ENCODE measurements at regions not wholly inside any gene's neighbourhood (a gene's known extent, or its start where the extent isn't known, plus 50 kb on each side); places are given as distances from the start of the nearest gene placed in this dataset.
"Not testable (repeated sequence)": the region's sequence is repeated elsewhere in the genome, so short reads cannot be mapped to it uniquely, and the experiment has no call there.

DNA sequence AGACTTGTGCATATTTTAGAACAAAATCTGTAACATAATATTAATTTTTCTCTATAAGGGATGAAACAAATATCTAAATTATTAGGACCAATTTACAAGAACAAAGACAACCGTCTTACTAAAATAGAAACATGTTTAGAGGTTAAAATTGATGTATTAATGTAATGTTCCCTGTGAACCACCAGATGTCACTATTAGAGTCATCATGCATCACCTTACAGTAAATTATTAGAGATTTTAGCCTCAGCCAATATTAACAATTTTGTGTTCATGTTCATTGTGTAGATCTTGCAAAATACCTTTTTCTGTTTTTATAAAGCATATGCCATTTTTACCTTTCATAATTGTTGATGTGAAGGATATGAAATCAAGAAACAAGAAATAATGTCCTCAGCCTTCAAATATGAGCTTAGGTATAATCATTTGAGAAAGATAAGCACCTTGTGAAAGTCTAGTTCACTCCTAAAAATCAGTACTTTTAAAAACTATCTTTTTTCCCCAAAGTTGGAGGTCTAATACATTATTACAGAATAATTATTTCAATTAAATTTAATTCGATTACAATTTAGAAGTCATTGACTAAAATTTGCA, 344.3 kb upstream of the KCNH7 start:
- DNase-seq: peak; percentile 6

GRCh38 chr2:163177592-163177991, 339.0 kb upstream of the KCNH7 start:
- DNase-seq: no peak

DNA sequence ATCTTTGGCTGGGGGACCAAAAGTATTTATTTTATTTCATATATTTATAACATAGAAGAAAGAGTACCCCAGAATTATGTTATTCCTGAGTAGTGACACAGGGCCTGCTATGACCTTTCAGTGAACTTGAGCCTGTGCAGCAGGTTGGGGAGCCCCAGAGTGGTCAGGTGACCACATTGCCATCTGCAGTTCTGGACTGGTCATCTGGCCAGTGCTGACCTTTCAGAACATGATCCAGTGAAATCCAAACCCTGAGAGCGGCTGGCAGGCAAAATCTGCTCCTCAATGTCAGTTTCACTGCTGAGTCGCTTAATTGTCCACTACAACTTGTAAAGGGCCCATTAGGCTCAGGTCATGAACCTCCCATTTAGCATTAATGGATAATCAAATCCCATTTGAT, 336.7 kb upstream of the KCNH7 start:
- DNase-seq: no peak

DNA sequence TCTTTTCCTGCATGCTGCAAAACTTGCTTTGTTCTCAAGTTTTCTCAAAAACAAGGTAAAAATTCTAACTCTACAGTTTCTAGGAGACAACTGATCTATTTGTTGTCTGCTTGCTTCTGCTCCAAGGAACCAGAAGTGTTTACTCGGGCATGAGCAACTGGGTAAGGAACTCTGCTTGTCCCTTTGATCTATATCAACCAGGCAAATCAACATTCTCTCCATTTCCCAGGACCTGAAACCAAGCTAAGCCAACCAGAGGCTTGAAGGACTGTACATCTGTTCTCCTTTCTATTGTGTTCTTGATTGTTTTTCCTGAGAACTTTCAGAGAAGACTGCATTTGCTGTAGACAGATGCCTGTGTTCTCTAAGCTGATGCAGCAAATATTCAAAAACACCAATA, 335.0 kb upstream of the KCNH7 start:
- no peak for DNase-seq

- no peak for DNase-seq
These were observed 333.4 kb upstream of the KCNH7 start for GRCh38 chr2:163171786-163172530.

GRCh38 chr2:163157891-163158496, 319.4 kb upstream of the KCNH7 start:
- DNase-seq: no peak

DNA sequence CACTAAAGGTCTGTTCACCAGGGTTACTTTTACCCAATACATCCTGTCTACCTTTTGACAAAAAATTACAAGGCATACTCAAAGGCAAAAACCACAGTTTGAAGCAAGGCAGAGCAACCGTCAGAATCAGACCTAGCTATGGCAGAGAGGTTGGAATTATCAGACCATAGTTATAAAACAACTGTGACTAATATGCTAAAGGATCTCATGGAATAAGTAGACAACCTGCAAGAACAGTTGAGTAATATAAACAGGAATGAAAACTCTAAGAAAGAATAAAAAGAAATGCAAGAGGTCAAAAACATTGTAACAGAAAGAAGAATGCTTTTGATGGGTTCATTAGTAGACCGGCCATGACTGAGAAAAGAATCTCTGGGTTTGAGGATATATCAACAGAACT, 318.8 kb upstream of the KCNH7 start:
- no peak for DNase-seq

DNA sequence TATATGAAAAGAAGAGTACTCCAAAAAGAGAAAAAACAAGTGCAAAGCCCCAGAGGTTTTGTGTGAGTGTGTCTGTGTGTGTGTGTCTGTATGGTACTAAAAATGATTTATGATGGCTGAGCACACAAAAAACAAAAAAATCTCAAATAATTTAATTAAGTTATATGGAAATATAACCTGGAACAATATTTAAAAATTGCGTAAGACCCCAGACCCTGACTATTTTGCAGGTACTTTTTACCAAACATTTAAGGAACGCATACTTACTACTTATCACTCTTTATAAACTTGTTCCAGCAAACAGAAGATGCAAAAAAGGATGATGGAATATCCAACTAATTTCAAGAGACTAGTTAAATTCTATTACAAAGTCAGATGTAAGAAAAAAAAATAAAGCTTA, 317.4 kb upstream of the KCNH7 start:
- no peak for DNase-seq

DNA sequence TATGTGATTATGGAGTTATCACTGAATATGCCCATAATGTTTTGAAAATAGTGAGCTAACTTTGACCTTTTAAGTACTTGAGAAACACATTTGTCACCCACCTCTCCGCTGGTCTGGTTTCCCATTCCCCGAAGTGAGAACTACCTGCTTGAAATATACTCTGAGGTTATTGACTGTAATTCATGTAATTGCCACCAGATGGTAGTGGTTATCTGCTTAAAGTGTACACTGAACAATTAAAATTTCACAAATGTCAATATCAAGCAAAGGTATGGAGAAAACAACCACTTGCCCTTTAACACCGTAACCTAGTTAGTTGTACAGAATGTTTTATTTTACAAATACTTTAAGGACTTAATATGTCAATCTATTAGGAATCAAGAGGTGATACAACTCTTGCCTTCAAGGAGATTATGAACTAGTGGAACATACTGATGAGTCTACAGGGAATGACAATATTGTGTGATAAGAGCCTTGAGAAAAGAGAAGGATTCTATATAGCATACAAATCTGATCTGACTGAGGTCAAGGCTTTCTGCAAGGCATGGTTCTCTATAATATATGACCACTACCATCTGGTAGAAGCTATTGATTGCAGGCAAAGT, 316.8 kb upstream of the KCNH7 start:
- DNase-seq: peak; percentile 26

- DNase-seq: no peak
These were observed 304.1 kb upstream of the KCNH7 start for GRCh38 chr2:163142618-163143017.

DNA sequence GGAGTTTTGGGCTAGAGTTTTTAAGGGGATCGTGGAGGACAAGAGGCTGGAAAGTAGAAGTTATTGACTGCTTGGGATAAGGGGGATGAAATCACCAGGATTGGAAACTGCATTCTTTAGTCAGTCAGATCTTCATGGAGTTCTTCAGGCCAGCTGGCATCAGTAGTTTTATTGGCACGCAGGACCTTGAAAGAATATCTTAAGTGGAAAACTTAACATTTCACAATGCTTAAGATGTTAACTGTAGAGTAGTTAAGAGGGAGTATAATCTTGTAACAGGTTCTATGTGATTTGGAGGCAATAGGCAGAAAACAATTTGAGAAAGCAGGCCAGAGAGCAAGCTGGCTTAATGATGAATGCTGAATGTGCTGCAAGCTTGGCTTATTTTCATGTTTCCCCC, 300.4 kb upstream of the KCNH7 start:
- DNase-seq: no peak

DNA sequence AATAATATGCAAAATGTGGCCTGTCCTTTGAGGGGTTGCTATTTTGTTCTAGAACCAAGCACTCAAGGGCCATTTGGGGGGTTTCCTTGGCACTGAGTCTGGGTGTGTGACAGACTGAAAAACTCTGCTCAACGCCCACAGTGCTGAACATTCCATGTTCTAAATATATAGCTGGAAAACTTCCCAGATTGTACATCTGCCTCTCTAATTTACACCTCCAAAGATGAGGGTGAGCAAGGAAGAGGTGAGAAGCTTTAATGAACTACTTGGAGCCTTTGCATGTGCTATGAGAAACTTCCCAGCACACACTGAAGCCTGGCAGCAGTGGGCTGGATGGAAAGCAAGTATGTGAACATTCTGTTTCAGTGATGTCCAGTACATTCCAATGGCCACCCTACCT, 296.7 kb upstream of the KCNH7 start:
- no peak for DNase-seq

DNA sequence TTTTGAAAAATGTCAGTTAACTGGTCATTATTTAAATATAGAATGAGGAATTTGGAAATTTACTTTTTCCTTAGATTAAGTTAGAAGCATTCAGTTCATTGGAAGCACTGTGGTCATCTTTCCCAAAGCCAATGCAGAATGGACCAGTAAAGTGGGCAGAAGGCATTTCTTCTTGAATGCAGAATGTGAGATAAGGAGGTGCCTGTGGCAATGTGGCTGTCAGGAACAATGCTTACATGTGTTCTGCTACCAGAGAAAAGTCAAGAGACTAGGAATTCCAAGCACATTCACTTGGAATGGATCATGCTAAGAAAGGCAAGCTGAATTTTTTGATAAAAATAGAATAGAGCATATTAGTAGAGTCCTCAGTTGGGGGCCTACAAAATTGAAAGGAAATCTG, 295.0 kb upstream of the KCNH7 start:
- no peak for DNase-seq

DNA sequence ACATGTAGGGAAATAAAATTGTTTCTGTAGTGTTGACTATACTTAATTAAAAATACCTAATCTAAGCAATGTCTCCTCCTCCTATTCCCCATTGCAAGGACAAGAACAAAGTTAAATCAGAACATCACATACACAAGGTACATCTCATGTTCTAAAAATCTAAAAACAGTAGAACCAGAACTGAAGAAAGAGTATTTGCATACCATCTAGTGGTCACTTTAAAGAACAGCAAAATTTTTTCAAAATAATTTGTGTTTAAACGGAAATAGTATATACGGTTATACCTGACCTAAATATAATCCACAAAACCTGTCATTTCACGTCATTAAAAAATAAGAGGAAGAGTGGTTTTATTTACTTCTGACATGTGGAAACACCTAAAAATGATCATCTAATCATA, 294.3 kb upstream of the KCNH7 start:
- DNase-seq: peak; percentile 7

DNA sequence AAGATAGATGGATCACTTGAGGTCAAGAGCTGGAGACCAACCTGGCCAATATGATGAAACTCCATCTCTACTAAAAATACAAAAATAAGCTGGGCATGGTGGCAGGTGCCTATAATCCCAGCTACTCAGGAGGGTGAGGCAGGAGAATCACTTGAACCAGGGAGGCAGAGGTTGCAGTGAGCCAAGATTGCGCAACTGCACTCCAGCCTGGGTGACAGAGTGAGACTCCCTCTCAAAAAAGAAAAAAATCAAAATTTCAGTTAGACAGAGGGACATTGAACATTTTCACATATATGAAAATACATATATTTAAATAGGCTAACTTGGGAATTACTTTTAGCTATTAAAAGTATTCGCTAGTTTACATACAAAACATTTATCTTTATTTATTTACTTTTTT, 293.6 kb upstream of the KCNH7 start:
- not testable (repeated sequence) for DNase-seq

DNA sequence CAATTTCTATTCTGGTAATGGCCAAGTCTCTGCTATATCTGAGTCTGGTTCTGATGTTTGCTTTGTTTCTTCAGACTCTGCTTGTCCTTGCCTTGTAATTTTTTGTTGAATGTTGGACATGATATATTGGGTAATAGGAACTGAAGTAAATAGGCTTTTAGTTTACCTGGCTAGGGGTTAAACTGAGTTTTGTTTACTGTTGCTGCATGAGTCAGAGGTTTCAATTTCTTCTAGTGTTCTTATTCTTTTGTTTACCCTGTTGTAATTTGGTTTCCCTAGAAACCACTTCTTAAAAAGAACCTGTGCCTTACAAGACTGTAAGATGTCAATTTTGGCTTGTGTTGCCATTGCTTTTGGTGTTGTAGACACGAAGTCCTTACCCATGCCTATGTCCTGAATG, 285.0 kb upstream of the KCNH7 start:
- DNase-seq: no peak

GRCh38 chr2:163122257-163122656, 283.7 kb upstream of the KCNH7 start:
- no peak for DNase-seq

DNA sequence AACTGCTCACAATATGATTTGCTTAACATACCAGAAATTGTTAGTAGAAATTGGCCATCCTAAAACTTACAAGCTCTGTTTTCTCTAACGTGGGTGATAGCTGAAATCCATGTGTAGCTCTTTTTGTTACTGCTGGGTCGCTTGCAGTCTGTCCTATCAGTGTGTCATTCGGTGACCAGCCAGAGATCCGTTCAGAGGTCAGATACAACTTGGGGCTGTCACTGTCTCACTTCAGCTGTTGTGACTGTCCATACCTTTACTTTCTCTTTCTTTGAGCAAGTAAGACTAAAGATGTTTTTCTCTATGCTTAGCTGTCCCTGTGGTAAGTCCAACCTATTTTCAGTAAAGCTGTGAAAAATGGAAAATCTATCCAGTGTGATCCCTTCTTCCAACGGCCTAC, 282.9 kb upstream of the KCNH7 start:
- DNase-seq: no peak

DNA sequence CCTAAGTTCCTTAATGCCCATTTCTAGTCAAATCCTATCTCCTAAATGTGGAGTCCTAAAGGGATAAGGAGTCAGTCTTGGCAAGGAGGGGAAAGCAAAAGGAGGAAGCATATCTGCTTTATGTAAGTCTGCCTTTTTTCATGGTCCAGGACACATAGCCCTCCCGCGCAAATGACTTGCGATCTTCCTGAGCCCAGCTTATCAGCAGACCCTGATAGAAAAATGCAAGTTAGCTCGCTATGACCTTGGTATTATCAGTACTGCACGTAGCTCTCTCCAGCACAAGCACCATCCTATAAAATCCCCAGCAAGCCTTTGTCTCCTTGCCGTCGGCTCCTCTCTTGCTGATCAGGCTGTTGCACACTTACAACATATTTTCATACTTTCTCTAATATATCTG, 281.4 kb upstream of the KCNH7 start:
- no peak for DNase-seq

GRCh38 chr2:163086940-163087339, 248.4 kb upstream of the KCNH7 start:
- no peak for DNase-seq

GRCh38 chr2:163085366-163086024, 246.9 kb upstream of the KCNH7 start:
- DNase-seq: not testable (repeated sequence)

DNA sequence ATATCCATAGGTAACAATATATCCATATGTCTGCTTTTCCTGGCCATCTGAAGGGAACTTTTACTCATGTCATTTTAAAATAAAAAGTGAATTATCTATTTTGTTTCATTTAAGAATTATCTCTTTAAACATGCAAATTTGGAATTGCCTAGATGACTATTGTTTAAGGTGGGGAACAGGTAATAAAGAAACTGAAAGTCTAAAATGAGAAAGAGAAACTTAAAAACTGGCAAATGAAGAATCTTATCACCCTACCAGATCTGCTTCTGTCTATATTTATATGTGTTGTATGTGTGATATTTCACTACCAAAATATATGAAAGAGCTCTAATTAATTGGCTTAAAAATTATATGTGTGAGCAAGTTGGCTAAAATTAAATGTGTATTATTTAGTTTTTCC, 243.2 kb upstream of the KCNH7 start:
- no peak for DNase-seq

DNA sequence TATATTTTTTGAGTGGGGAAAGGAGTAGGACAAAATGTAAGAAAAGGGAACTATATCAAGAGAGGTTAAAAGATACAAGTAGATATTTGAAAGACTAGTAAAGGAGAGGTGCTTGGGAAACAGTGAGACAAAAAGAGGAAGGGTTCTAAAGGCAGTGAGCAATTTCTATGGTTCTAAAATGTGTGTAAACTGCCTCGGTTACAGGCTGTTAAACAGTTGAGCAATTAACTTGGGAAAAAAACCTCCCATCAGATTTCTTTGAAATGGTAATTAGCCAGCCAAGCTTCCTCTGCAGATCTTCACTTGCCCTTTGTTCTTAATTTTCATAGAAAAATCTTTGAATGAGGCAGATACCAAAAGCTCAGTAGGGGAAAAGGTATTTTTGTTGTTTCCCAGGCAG, 238.7 kb upstream of the KCNH7 start:
- no peak for DNase-seq

DNA sequence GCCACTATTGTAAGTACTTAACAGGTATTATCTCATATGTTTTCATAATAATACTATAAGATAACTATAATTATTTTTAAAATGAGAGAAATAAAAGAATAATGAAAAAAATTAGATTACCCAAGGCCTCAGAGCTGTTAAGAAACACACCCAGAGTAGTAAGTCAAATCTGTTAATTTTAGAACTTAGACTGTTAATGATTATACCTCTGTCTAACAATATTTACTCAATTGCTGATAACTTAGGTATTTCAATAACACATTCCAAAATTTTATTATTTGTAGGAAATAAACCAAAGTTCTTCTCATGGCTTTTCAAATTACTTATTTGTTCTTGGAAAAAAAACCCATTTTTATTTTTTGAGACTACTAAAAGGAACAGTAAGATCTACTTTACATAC, 227.5 kb upstream of the KCNH7 start:
- no peak for DNase-seq
